HG02852 (cell line): ENCODE measurements at regions not wholly inside any gene's neighbourhood (a gene's known extent, or its start where the extent isn't known, plus 50 kb on each side); places are given as distances from the start of the nearest gene placed in this dataset.
A peak's percentile ranks its signal among the peaks of the same experiment; 100 is the strongest.
"Not testable (repeated sequence)": the region's sequence is repeated elsewhere in the genome, so short reads cannot be mapped to it uniquely, and the experiment has no call there.

Experiments
- ATAC-seq: cut with Tn5 transposase; IDR thresholded peaks from one replicate; pipeline ENCODE4 v1.9.1; 2021; ENCODE audit warnings: mild to moderate bottlenecking, moderate library complexity; ENCODE audit not compliant: unreplicated experiment

- ATAC-seq: no peak
Measured at GRCh38 chr5:15106530-15107283, 235.1 kb upstream of the ANKH start.

GRCh38 chr5:15105799-15106393 is 234.3 kb upstream of the ANKH start:
- ATAC-seq: peak; percentile 96

GRCh38 chr5:15103864-15104263 is 232.3 kb upstream of the ANKH start:
- ATAC-seq: no peak

GRCh38 chr5:15103130-15103529 is 231.6 kb upstream of the ANKH start:
- ATAC-seq: no peak

- ATAC-seq: no peak
Measured at GRCh38 chr5:15097552-15097951, 226.0 kb upstream of the ANKH start.

- ATAC-seq: not testable (repeated sequence)
Measured at GRCh38 chr5:15096686-15097085, 225.1 kb upstream of the ANKH start.

- no peak for ATAC-seq
Measured at GRCh38 chr5:15092801-15093200, 221.2 kb upstream of the ANKH start.

- ATAC-seq: no peak
Measured at GRCh38 chr5:15085671-15086070, 214.1 kb upstream of the ANKH start.

GRCh38 chr5:15082096-15082495 is 210.5 kb upstream of the ANKH start:
- no peak for ATAC-seq

GRCh38 chr5:15080219-15080618 is 208.6 kb upstream of the ANKH start:
- ATAC-seq: no peak

GRCh38 chr5:15079566-15079965 is 208.0 kb upstream of the ANKH start:
- no peak for ATAC-seq

GRCh38 chr5:15074651-15075050 is 203.1 kb upstream of the ANKH start:
- no peak for ATAC-seq

- ATAC-seq: no peak
Measured at GRCh38 chr5:15073453-15073852, 201.9 kb upstream of the ANKH start.

- ATAC-seq: no peak
Measured at GRCh38 chr5:15070907-15071306, 199.3 kb upstream of the ANKH start.

GRCh38 chr5:15069407-15069905 is 197.9 kb upstream of the ANKH start:
- ATAC-seq: no peak

GRCh38 chr5:15065091-15065490 is 193.5 kb upstream of the ANKH start:
- ATAC-seq: no peak

- no peak for ATAC-seq
Measured at GRCh38 chr5:15064396-15064795, 192.8 kb upstream of the ANKH start.

- no peak for ATAC-seq
Measured at GRCh38 chr5:15056988-15057592, 185.5 kb upstream of the ANKH start.

- no peak for ATAC-seq
Measured at GRCh38 chr5:15044521-15044920, 172.9 kb upstream of the ANKH start.

- ATAC-seq: no peak
Measured at GRCh38 chr5:15037247-15037908, 165.8 kb upstream of the ANKH start.

- no peak for ATAC-seq
Measured at GRCh38 chr5:15034379-15034778, 162.8 kb upstream of the ANKH start.

- no peak for ATAC-seq
Measured at GRCh38 chr5:15031180-15031579, 159.6 kb upstream of the ANKH start.
